GM19035 (cell line): ENCODE measurements at regions not wholly inside any gene's neighbourhood (a gene's known extent, or its start where the extent isn't known, plus 50 kb on each side); places are given as distances from the start of the nearest gene placed in this dataset.

ENCODE experiments used
- ATAC-seq: cut with Tn5 transposase; IDR thresholded peaks from one replicate; pipeline ENCODE4 v1.9.1; 2021; ENCODE audit not compliant: unreplicated experiment

GRCh38 chr2:4673025-4673489 lies 969.7 kb downstream of the DCDC2C start:
- ATAC-seq, result no peak

GRCh38 chr2:4674007-4674406 lies 970.6 kb downstream of the DCDC2C start:
- no peak for ATAC-seq

- ATAC-seq, result no peak
Measured at GRCh38 chr2:4675295-4675694, 971.9 kb downstream of the DCDC2C start.

- no peak for ATAC-seq
Measured at GRCh38 chr2:4678927-4679326, 975.6 kb downstream of the DCDC2C start.

- no peak for ATAC-seq
Measured at GRCh38 chr2:4679391-4679790, 976.0 kb downstream of the DCDC2C start.

GRCh38 chr2:4684921-4685320 lies 981.5 kb downstream of the DCDC2C start:
- no peak for ATAC-seq

- no peak for ATAC-seq
Measured at GRCh38 chr2:4690913-4691312, 987.5 kb downstream of the DCDC2C start.

DNA sequence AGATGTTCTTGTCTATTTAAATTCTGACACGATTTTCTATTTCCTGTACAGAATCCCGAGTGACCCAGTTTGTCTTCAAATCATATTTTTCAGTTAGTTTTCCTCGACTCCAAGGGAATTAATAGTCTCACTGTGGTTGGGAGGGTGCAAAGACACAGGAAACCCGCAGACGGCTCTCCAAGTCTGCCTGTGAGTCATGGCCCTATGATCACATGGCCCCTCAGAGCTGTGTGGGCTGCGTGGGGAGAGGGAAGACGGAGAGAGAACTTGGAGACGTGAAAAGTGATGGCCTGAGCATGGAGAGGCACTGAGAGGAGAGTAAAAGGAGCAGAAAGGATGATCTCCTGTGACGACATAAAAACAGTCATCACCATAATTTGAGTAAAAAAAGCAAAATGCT lies 989.9 kb downstream of the DCDC2C start:
- ATAC-seq, result no peak

DNA sequence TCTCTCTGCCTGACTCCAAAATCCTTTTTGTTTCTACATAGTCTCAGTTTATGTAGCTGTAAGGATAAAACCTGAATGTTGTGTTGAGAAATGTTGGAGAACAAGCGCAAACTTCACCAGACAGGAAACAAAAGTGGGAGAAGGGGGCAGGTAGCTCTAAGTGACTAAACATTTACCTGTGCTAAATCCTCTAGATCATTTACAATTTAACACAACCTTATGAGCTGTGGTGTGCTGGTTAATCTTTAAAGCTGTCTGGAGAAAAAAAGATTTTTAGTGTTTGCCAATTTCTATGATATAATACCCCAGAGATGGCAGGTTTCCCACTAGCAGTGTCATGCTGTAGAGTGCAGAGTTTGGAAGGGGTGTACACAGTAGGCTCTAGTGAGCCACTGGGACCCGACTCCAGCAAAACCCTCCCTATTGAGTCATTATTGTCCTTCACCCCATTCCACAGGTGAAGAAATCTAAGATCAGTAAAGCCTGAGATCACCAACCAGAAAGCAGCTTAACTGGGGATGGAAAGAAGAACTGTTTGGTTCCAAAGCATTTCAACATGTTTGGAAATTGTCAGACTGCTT lies 992.0 kb downstream of the DCDC2C start:
- ATAC-seq, result no peak

- no peak for ATAC-seq
Measured at GRCh38 chr2:4715065-4715464, 977.1 kb upstream of the SOX11 start.

DNA sequence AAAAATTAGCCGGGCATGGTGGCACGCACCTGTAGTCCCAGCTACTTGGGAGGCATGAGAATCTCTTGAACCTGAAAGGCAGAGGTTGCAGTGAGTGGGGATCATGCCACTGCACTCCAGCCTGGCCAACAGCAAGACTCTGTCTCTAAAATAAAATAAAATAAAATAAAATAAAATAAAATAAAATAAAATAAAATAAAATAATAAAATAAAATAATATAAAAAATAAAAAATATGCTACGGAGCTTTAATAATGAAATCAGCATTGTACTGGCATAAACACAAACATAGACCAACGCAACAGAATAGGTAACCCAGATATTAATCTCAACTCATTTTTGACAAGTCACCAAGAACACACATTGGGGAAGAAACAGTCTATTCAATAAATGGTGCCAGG lies 973.4 kb upstream of the SOX11 start:
- no peak for ATAC-seq

DNA sequence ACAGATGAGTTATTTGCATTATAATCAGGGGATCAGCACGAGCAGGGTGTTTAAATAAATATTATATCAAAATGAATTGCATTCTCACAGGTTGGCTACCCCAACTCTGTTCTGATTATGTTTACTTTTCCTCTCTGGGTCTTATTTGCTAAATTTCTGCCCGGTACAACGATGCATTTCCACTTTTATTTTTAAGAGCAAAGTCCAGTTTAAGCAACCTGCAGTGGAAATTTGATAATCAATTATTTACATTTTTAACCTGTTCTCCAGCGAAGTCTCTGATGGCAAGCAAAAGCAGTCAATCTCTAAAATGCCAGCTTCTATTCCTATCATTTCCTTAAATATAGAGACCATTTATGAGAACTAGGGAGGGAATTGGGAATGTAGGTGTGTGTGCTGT lies 966.6 kb upstream of the SOX11 start:
- no peak for ATAC-seq

DNA sequence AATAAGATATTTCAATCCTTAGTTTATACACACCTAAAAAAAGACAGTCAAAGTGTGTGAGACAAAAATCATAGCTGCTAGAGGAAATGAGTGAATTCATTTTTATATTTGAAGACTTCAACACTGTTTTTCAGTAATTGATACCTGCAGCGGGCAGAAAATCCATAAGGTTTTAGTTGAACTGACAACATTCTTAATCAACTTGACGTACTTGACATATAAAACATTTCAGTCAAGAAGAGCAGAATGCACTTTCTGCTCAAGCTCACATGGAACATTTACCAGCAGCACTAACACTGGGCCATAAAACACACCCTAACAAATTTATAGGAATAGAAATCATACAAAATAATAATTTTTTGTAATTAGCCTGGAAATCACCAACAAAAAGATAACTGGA lies 959.6 kb upstream of the SOX11 start:
- ATAC-seq, result no peak

DNA sequence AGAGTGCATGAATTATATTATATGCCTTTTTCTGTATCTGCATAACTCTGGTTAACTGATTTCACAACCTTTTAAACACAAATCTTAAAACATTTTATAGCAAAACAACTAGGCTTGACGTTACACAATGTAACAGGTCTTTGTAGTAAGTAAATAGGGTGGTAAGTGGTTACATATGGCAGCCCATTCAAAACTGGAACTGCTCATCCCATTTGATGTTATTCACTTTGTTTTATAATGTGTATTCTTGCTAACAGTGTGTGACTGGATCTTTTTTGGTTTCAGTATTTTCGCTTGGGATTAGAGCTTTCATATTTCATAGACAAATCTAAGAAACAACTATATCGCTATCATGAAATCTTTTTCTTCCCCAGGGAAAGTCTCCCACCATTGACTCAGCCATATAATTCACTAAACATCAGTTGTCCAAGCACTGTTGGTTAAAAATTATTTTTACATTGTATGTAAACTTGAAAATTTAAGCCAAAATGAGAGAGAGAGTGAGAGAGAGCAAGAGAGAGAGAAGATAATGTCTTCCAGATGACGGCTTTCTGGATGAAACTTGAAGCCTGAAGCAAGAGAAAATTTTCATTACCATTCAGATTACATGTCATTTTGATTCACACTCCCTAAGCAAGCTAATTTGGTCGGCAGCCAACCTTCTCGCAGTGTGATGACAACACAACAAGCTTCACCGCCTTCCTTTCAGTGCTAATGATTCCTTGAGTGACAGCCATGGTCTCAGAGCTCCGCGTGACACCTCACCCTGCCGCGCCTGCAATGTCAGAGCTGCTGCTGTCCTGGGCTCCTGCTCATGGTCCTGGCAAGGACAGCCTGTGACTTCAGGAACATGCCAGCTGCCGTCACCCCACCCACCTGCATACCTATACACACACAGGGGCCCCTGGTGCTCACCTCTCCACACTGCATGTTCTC lies 946.9 kb upstream of the SOX11 start:
- ATAC-seq, result no peak

DNA sequence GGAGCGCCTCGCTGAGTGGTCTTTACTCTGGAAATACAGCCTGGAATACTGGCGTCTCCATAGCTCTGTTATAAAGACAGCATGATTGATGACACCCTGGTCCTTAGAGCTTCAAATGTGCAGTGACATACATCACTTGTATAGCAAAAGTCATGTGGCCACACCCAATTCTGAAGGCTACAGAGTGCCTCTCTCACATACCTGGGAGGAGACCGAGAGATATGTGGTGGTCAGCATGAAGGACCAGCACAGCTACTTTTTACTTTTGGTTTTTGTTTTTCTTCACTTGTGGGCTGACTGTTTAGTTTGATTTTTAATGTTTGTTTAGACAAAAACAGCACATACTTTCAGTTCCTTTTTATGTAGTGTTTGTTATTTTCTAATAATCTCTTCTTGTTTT lies 938.5 kb upstream of the SOX11 start:
- ATAC-seq, result no peak

- ATAC-seq, result no peak
Measured at GRCh38 chr2:4762951-4763376, 929.2 kb upstream of the SOX11 start.

DNA sequence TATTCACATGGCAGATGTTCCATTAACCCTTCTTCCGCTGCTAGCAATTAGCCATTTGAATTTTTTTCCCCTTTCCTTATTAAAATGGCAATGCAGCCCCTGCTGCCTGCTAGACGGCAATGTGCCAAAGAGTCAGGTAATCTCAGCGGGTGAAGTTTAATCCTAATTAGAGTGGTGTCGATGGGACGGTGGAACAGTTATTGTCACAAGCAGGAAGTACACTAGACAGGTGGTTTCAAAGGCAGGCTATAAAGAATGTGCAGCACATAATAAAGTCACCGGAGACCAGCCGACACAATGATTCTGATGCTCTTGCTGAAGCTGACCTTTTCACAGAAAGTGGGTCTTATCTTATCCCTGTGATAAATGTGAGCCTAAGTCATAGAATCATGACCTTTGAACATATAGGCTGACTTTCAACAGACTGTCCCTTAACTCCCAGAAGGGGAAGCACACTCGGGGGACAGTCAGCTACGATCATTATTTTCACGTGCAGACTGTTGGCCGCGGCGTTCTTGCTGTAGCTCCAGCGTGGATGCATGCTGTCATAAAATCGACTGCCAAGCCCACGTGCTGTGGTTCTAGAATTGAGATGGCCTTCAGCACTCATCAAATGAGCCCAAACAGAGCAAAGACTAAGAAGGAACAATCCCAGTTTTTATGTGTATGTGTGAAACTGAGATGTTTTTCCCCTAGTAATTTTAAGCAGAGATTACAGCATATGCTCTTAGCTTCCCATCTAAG lies 926.2 kb upstream of the SOX11 start:
- ATAC-seq, result no peak

- ATAC-seq, result no peak
Measured at GRCh38 chr2:4775668-4776067, 916.5 kb upstream of the SOX11 start.

GRCh38 chr2:4780679-4781078 lies 911.5 kb upstream of the SOX11 start:
- no peak for ATAC-seq

DNA sequence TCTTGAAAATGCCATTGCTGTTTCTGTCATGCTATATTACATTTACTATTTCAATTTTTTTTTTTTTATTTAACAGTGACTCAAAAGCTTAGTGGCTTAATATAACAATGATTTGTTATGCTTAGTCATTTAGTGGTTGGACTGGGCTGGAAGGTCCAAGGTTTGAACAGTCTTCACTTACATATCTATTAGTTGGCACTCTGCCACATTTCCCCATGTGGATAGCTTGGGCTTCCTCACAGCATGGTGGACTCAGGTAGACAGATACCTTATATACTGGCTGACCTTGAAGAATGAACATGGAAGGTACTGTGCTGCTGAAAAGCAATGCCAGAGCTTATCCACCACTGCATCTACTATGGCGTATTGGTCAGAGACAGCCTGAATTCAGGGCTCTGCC lies 909.5 kb upstream of the SOX11 start:
- ATAC-seq, result no peak

- no peak for ATAC-seq
Measured at GRCh38 chr2:4791488-4791887, 900.7 kb upstream of the SOX11 start.

DNA sequence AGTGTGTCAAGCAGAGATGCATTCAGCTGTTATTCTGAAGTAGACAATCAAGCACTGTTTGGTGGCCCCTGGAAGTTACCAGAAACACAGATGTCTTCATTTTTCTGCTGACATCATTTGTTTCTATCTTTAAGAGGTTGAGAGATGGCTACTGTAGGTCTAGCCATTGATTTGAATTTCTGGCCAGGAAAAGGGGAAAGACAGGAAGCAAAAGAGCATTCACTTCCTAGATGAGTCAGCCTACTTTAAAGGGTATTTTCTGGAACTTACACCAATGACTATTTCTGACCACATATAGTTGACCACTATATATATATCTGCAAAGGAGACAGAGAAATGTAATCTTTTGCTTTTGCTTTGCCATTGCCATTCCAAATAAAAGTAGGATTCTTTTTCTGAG lies 900.1 kb upstream of the SOX11 start:
- no peak for ATAC-seq
